ENCODE measurements at regions not wholly inside any gene's neighbourhood (a gene's known extent, or its start where the extent isn't known, plus 50 kb on each side); places are given as distances from the start of the nearest gene placed in this dataset.

GRCh38 chr6:140050101-140050995 lies 675.9 kb upstream of the CITED2 start:
- Histone ChIP-seq H3K9me3 (no peaks in the 10 kb centered on the region), H3K27ac (no peak overlapping the region), H3K36me3 (no peaks in the 10 kb centered on the region), H3K4me1 (no peaks in the 10 kb centered on the region), H3K4me3 (no peak overlapping the region), H3K27me3 (ENCODE audit: low read depth) (no peaks in the 10 kb centered on the region)
- ATAC-seq (no peak), DNase-seq (no peak)
- TF ChIP-seq, protein P1, sequence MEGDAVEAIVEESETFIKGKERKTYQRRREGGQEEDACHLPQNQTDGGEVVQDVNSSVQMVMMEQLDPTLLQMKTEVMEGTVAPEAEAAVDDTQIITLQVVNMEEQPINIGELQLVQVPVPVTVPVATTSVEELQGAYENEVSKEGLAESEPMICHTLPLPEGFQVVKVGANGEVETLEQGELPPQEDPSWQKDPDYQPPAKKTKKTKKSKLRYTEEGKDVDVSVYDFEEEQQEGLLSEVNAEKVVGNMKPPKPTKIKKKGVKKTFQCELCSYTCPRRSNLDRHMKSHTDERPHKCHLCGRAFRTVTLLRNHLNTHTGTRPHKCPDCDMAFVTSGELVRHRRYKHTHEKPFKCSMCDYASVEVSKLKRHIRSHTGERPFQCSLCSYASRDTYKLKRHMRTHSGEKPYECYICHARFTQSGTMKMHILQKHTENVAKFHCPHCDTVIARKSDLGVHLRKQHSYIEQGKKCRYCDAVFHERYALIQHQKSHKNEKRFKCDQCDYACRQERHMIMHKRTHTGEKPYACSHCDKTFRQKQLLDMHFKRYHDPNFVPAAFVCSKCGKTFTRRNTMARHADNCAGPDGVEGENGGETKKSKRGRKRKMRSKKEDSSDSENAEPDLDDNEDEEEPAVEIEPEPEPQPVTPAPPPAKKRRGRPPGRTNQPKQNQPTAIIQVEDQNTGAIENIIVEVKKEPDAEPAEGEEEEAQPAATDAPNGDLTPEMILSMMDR (IDR thresholded peaks at IDR 0.05), result no peak
- intact Hi-C loops (cut with DNase I), result no loop called here

DNA sequence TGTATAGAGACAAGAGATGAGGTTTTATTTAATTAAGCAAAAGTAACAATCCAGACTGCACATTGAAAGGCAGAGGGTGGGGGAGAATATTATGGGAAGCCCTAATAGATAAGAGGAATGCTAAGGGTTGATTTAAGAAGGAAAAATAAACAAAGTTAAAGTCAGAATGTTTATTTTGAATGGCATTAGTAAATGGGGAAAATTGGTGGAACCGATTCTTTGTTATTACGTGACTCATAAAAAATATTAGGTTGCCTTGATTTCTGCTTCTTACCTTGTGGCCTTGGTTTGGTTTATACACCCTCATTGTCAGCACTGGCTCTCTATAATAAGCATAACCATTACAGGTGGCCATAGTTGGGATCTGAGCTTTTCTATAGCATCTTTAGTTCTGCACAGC lies 674.8 kb upstream of the CITED2 start:
- Histone ChIP-seq H3K27me3 (ENCODE audit: low read depth) (no peaks in the 10 kb centered on the region), H3K27ac (no peak overlapping the region), H3K36me3 (no peaks in the 10 kb centered on the region), H3K9me3 (no peaks in the 10 kb centered on the region), H3K4me3 (no peak overlapping the region), H3K4me1 (no peaks in the 10 kb centered on the region)
- intact Hi-C loops (cut with DNase I), result no loop called here
- DNase-seq (no peak), ATAC-seq (no peak)
- TF ChIP-seq, protein P1 (IDR thresholded peaks at IDR 0.05), result no peak

GRCh38 chr6:140048202-140048790 lies 673.8 kb upstream of the CITED2 start:
- TF ChIP-seq, protein P1 (IDR thresholded peaks at IDR 0.05), result no peak
- Histone ChIP-seq H3K27ac (no peak overlapping the region), H3K4me1 (no peaks in the 10 kb centered on the region), H3K36me3 (no peaks in the 10 kb centered on the region), H3K4me3 (no peak overlapping the region), H3K9me3 (no peaks in the 10 kb centered on the region), H3K27me3 (ENCODE audit: low read depth) (no peaks in the 10 kb centered on the region)
- DNase-seq, result no peak
- ATAC-seq, result no peak
- intact Hi-C loops (cut with DNase I), result no loop called here

GRCh38 chr6:140047321-140047720 lies 672.9 kb upstream of the CITED2 start:
- Histone ChIP-seq H3K9me3 (no peaks in the 10 kb centered on the region), H3K27me3 (ENCODE audit: low read depth) (no peaks in the 10 kb centered on the region), H3K27ac (no peak overlapping the region), H3K36me3 (no peaks in the 10 kb centered on the region), H3K4me1 (no peaks in the 10 kb centered on the region), H3K4me3 (no peak overlapping the region)
- intact Hi-C loops (cut with DNase I), result no loop called here
- DNase-seq (no peak), ATAC-seq (no peak)
- TF ChIP-seq, protein P1 (IDR thresholded peaks at IDR 0.05), result no peak

GRCh38 chr6:140046016-140046632 lies 671.7 kb upstream of the CITED2 start:
- Histone ChIP-seq H3K9me3 (no peaks in the 10 kb centered on the region), H3K36me3 (no peaks in the 10 kb centered on the region), H3K4me1 (no peaks in the 10 kb centered on the region), H3K4me3 (no peak overlapping the region), H3K27ac (no peak overlapping the region), H3K27me3 (ENCODE audit: low read depth) (no peaks in the 10 kb centered on the region)
- ATAC-seq (peak in 1 of 2 donors; percentile 42), DNase-seq (no peak)
- TF ChIP-seq, protein P1 (IDR thresholded peaks at IDR 0.05), result no peak
- intact Hi-C loops (cut with DNase I), result no loop called here

All from lower lobe of right lung (tissue), 2 donors.